ENCODE measurements at regions not wholly inside any gene's neighbourhood (a gene's known extent, or its start where the extent isn't known, plus 50 kb on each side); places are given as distances from the start of the nearest gene placed in this dataset.

- DNase-seq (ENCODE audit: low read depth): no peak
Measured at GRCh38 chrX:36436361-36436760, 516.8 kb downstream of the CFAP47 start.

- DNase-seq (ENCODE audit: low read depth): no peak
Measured at GRCh38 chrX:36443007-36443406, 523.5 kb downstream of the CFAP47 start.

DNA sequence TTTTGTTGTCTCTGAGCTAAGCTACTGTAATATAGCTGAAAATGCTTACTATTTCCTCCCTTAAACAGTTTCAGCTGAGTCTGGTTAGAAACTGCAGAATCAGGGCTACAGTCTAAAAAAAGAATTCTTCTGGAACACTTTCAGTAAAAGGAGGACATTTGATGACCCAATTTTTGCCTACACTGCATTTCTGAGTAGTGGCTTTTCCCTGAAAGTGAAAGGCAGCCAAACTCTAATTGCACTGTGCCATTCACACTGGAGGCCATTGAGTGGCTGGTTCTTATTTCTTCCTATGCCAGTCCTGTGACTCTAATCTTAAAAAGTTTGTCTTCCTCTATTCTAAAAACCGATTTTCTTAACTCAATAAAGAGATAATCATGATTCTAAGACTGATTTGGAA, 526.0 kb downstream of the CFAP47 start:
- no peak for DNase-seq (ENCODE audit: low read depth)

GRCh38 chrX:36462142-36462541, 542.6 kb downstream of the CFAP47 start:
- DNase-seq (ENCODE audit: low read depth): no peak

DNA sequence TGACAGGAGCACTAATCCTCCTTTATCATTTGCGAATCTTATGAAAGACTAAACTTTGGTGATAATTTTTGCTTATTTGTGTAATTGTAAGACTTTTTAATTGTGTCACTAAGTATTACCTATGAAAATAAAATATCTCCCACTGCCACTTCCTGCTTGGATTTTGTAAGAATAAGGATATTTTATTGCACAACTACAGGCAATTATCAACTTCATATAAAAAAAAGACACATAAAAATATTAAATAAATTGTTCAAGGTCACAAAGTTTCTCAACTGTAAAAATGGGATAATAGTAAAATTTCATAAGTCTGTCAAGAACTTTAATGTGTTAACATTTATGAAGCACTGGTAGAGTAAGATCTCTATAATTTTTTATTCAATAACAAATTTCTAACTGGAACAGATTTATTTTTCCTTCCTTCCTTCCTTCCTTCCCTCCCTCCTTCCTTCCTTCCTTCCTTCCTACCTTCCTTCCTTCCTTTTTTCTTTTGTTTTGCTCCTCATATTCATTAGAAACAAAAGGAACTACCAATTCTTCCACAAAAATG, 527.6 kb upstream of the FAM47C start:
- DNase-seq (ENCODE audit: low read depth): no peak

- DNase-seq (ENCODE audit: low read depth): no peak
Measured at GRCh38 chrX:36501169-36501702, 506.9 kb upstream of the FAM47C start.

DNA sequence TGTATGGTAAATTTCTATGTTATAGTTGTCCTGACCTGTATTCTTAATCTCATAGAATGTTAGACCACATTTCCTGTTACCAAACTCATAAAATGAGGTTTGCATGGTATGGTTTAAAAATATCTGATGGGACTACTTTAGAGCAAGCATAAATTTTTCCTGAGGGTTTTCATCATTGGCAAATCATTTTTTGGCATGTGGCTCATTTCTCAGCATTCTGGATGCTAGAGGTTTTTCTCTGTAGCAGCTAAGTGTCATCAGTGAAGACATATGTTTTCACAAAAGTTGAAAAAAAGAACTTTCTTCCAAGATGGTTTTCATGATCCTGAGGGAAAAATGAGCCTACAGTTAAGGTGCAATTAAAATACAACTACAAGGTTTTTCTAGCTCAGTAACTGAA, 503.5 kb upstream of the FAM47C start:
- DNase-seq (ENCODE audit: low read depth): no peak

DNA sequence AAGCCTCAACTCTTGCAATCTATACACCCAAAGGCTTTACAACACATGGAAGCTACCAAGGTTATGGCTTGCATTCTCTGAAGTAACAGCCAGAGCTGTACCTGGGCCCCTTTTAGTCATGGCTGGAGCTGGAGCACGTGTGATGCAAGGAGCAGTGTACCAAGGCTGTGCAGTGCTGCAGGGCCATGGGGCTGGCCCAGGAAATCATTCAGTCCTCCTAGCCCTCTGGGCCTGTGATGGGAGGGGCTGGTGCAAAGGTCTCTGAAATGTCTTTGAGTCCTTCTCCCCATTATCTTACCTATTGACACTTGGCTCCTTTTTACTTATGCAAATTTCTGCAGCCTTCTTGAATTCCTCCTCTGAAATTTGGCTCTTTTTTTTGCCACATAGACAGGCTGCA, 500.1 kb upstream of the FAM47C start:
- DNase-seq (ENCODE audit: low read depth): no peak

GRCh38 chrX:36510736-36511135, 497.4 kb upstream of the FAM47C start:
- DNase-seq (ENCODE audit: low read depth): no peak

DNA sequence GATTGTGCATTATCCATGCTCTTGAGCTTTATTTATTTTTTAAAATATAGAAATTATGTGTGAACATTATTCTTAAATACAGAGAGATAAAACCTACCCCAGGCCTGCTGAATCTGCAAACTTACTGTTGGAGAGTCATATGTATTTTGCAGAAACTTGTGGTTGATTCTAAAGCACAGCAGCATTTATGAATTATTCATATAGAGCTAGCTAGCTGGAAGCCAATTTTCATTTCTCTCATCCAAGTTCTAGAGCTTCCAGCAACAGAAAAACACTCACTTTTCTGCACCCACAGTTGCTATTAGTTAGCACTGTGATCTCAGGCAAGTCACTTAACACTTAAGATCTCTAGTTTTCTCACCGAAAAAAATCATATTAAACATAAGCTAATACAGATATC, 479.5 kb upstream of the FAM47C start:
- DNase-seq (ENCODE audit: low read depth): no peak

GRCh38 chrX:36534900-36535299, 473.3 kb upstream of the FAM47C start:
- DNase-seq (ENCODE audit: low read depth): no peak

DNA sequence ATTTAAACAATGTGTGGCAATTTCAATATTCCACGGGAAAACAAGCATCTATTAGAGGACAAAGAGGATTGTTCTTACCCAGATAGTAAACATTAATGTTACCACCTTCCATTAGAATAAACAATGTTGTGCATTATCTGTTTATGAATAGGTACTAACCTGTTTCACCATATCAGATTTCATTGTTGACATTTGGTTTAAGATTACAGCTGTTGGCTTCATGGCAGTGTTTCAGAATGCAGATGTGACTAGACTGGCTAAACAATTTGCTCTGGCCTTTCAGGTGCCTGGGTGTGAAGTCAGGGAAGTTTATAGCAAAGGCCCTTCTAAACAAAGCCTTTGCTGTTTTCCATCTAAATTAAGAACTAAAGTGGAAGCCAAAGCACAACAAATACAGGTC, 464.7 kb upstream of the FAM47C start:
- DNase-seq (ENCODE audit: low read depth): no peak

DNA sequence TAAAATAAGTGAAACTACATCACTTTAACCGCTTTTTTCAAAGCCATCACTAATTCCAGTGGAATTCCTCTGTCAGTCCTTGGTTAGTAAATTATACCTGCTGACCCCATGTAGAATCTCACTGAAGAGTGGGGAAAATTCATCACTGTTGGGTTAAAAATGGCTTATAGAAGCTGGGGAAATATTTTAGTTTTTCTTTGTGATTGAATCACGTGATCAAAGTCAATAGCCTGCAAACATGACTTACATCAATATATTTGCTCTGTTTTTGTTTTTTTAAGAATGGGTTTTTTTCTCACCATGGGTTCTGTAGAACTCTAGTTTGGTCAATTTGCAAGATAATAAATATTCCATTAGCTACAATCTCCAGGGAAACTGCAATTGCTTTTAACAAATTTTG, 445.2 kb upstream of the FAM47C start:
- no peak for DNase-seq (ENCODE audit: low read depth)

DNA sequence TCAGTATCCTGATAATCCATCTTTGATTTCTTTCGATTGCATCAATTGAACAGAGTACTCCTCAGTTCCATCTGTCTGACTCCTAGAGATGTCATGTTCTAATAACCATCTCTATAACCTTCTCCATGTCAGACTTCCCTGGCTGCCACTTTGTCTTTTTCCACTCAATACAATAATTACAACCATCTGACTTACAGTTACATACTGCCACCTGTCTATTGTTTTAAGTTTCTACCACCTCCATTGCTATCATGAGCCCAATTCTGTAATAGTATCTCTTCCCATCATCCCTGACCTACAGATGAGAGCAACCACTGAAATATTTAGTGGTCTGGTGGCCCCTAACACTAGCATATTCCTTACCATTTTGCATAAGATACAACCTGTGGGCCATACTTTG, 439.2 kb upstream of the FAM47C start:
- no peak for DNase-seq (ENCODE audit: low read depth)

DNA sequence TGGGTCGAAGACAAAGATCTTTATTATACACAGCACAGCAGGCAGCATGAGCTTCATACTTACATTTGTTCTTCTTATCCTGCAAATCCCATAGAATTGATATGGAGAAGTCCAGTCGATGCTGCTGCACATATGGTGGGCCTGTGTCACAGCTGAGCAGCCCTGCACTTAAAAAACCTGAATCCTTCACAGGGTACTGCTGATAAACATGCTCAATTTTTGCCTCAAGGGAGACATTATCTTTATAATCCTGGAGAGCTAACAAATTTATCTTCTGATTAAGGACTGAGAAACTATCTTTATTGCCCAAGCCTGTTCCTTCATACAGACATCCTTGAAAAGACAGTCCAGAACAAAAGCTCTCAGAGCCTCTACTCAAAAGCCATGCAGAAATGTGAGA, 434.4 kb upstream of the FAM47C start:
- no peak for DNase-seq (ENCODE audit: low read depth)

DNA sequence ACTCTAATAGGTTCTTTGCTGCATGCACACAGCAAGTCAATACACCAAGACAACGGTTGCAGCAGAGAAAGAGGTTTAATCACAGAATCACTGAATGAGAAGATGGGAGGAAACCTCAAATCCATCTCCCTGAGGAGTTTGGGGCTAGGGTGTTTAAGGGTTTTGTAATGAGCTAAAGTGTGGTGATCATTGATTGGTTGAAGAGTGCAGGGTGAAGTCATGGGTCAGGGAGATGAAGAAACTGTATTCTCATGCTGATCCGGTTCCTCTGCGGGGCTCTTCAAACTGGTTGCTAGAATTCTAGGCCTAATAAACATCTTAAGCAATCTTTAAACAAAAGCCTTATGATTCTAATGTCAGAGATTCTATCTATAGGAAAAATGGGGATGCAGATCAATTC, 432.5 kb upstream of the FAM47C start:
- no peak for DNase-seq (ENCODE audit: low read depth)

DNA sequence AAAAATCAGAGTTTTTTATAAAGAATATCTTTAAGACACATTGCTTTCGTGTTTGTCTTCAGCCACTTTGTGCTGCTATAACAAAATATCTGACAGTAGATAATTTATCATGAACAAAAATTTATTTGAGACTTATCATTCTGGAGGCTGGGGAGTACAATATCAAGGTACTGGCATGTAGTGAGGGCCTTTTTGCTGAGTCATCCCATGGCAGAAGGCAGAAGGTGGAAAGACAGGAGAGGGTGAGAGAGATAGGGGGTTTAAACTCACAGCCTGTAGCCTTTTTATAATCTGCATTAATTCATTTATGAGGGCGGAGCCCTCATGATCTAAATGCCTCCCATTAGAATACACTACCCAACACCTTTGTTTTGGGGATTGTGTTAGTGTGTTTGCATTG, 431.2 kb upstream of the FAM47C start:
- DNase-seq (ENCODE audit: low read depth): no peak

- no peak for DNase-seq (ENCODE audit: low read depth)
Measured at GRCh38 chrX:36581030-36581429, 427.1 kb upstream of the FAM47C start.

DNA sequence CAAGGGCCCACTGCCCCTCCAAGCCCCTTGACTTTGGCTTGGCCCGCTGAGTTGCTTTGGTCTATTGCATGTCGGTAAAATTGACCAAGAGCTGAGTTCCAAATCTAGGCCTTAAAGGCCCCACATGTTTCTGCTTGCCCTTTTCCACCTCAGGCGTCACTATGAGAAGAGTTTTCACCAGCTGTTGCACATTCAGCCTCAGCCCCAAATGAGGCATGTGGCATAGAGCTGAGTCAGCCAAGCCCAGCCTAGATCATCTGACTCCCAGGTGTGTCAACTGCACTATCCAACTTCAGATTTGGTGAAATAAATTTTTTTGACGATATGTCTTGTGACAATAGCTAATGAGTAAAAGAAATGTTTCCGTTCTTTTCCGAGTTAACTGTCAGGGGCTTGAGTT, 424.5 kb upstream of the FAM47C start:
- no peak for DNase-seq (ENCODE audit: low read depth)

DNA sequence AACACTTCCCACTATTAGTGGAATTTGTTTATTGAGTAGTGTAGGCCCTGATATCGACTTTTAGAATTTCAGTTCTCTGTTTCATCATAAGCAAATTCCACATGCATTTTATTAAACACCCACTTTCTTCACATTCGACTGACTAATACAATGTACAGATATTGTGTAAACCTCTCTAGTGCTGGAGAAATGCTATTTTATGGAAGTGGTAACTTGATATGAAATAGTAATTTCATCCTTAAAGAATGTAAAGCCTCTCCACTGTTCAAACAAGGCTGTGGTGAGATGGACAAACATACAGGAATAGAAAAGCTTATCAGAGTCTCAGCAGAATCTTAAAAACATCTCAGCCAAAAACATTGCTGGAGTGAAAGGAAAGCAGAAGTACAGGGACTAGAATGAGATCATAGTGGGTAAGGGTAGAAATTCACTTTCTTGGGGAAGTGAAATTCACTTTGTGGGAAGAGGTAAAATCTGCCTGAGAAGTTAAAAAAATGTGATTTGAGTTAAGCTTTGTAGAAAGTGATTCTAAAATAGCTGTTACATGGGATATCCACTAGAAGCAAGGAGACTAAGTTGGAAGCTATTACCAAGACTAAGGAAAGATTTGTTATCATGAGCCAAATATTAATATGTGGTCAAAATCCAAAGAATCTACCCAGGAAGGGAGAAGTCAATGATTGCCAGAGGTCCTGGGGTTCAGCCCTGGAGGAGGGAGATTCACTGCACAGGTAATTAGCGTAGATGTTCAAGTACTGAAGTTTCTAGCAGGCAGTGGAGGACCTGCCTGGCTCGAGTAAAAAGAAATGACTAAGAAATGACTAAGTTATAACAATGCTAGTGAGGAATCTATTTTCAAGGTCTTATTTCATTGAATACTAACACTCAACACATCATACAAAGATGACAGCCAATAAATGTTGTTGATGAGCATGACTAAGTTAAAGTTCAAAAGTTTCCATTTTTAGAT, 398.3 kb upstream of the FAM47C start:
- DNase-seq (ENCODE audit: low read depth): no peak

DNA sequence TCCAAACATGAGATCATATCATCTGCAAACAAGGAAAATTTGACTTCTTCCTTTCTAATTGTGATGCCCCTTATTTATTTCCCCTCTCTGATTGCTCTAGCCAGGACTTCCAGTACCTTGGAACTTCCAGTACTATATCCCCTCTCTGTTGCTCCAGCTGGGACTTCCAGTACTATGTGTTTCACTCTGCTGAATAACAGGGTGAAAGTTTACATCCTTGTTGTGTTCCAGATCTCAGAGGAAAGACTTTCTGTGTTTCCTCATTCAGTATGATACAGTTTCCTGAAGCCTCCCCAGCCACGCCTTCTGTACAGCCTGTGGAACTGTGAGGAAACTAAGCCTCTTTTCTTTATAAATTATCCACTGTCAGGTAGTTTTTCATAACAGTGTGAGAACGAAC, 381.3 kb upstream of the FAM47C start:
- no peak for DNase-seq (ENCODE audit: low read depth)

DNA sequence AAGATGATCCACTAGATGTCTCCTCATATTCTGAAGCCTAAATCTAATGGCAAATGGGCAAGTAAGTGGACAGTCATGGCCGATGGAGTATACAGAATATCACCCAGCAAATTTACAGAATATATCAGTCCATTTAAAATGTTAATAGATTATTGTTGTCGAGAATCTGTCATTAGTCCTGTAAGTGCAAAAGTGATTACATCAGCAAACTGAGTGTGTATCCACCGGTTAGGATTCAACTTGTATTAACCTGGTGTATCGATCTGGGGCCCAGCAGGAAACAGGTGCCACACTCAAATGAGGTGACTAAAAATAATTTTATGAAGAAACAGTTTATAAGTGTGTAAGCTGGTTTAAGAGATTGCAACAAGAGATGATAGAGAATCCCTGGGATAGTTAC, 367.9 kb upstream of the FAM47C start:
- no peak for DNase-seq (ENCODE audit: low read depth)

GRCh38 chrX:36642052-36642451, 366.1 kb upstream of the FAM47C start:
- DNase-seq (ENCODE audit: low read depth): no peak

GRCh38 chrX:36650622-36651021, 357.5 kb upstream of the FAM47C start:
- no peak for DNase-seq (ENCODE audit: low read depth)

All from stromal cell of bone marrow (primary cell).